Fibroblast of the conjunctiva (primary cell): ENCODE measurements at regions not wholly inside any gene's neighbourhood (a gene's known extent, or its start where the extent isn't known, plus 50 kb on each side); places are given as distances from the start of the nearest gene placed in this dataset.
"Not testable (repeated sequence)": the region's sequence is repeated elsewhere in the genome, so short reads cannot be mapped to it uniquely, and the experiment has no call there.

Experiments
- DNase-seq: peaks from one replicate; pipeline ENCODE4 v3.0.0-alpha.2; 2010; ENCODE audit warnings: low read depth

GRCh38 chr18:30929718-30930117 lies 112.8 kb downstream of the DSC3 start:
- no peak for DNase-seq

- DNase-seq: no peak
Measured at GRCh38 chr18:30929065-30929464, 113.5 kb downstream of the DSC3 start.

- DNase-seq: no peak
Measured at GRCh38 chr18:30927517-30928075, 114.9 kb downstream of the DSC3 start.

GRCh38 chr18:30927042-30927441 lies 115.5 kb downstream of the DSC3 start:
- no peak for DNase-seq

GRCh38 chr18:30925795-30926194 lies 116.7 kb downstream of the DSC3 start:
- no peak for DNase-seq

- no peak for DNase-seq
Measured at GRCh38 chr18:30920757-30921156, 121.8 kb downstream of the DSC3 start.

GRCh38 chr18:30920351-30920750 lies 122.2 kb downstream of the DSC3 start:
- DNase-seq: no peak

- DNase-seq: no peak
Measured at GRCh38 chr18:30917651-30918050, 124.9 kb downstream of the DSC3 start.

GRCh38 chr18:30915336-30915988 lies 127.1 kb downstream of the DSC3 start:
- no peak for DNase-seq

GRCh38 chr18:30908381-30908780 lies 134.2 kb downstream of the DSC3 start:
- DNase-seq: no peak

GRCh38 chr18:30903566-30903965 lies 139.0 kb downstream of the DSC3 start:
- DNase-seq: no peak

- no peak for DNase-seq
Measured at GRCh38 chr18:30889519-30890301, 152.8 kb downstream of the DSC3 start.

- DNase-seq: no peak
Measured at GRCh38 chr18:30888344-30888743, 154.2 kb downstream of the DSC3 start.

- no peak for DNase-seq
Measured at GRCh38 chr18:30886998-30887397, 155.5 kb downstream of the DSC3 start.

- no peak for DNase-seq
Measured at GRCh38 chr18:30870466-30870865, 172.1 kb downstream of the DSC3 start.

GRCh38 chr18:30862900-30863299 lies 179.6 kb downstream of the DSC3 start:
- DNase-seq: no peak

- DNase-seq: no peak
Measured at GRCh38 chr18:30860741-30861140, 181.8 kb downstream of the DSC3 start.

- no peak for DNase-seq
Measured at GRCh38 chr18:30859036-30859435, 183.5 kb downstream of the DSC3 start.

GRCh38 chr18:30858560-30858959 lies 184.0 kb downstream of the DSC3 start:
- no peak for DNase-seq

GRCh38 chr18:30855762-30856161 lies 186.8 kb downstream of the DSC3 start:
- DNase-seq: no peak

GRCh38 chr18:30852980-30853379 lies 189.6 kb downstream of the DSC3 start:
- no peak for DNase-seq

GRCh38 chr18:30852541-30852940 lies 190.0 kb downstream of the DSC3 start:
- no peak for DNase-seq

- not testable (repeated sequence) for DNase-seq
Measured at GRCh38 chr18:30839056-30839561, 203.4 kb downstream of the DSC3 start.
